ENCODE measurements at regions not wholly inside any gene's neighbourhood (a gene's known extent, or its start where the extent isn't known, plus 50 kb on each side); places are given as distances from the start of the nearest gene placed in this dataset.
A peak's percentile ranks its signal among the peaks of the same experiment; 100 is the strongest.

DNA sequence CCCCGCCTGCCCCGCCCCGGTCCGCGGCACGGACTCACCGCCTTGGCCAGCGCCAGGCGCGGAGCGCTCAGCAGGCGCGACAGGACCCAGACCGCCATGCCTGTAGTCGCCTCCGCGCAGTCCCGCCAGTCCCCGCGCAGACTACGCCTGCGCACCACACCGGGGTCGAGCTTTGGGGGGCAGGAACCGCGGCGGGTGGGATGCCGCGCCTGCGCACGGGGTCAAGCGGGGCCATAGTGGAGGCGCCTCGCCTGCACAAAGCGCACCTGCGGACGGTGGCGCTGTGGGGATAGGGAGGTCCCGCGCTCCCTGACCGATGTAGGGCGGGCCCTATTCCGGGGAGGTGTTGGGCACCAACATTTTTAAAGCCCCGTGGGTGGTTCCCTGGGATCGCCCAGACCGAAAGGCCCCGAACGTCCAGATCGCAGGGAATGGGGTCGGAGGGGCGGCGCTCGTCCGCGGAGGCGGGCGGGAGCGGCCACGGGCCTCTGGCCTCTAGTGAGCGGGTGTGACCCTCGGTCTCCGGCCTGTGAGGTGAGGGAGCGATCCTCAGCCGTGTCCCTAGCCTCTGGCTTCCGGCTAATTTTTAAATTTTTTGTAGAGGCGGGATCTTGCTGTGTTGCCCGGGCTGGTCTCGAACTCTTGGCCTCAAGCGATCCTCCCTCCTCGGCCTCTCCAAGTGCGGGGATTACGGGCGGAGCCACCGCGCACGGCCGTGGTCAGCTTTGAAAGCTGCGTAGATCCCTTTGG lies 70.8 kb upstream of the LPCAT1 start:
- peak overlapping the region; percentile 76 for H3K4me2 ChIP-seq (ENCODE audit: low read depth, low read length)
- H3K79me2 ChIP-seq (ENCODE audit: insufficient read depth, low read length), result peaks cover 20% of the 10 kb centered on the region
- FAIRE-seq, result no peak
- no TSS peak for BruUV-seq (replicated peaks)
- in situ Hi-C loops (cut with HindIII; ENCODE audit: extremely low pct_ligation_motif_present, low pct_unique_long_range_greater_than_20kb) (no loop called here), intact Hi-C loops (cut with micrococcal nuclease; ENCODE audit: unreplicated experiment) (loop anchor here (1.0 to 5.0 kb wide), 2 partner anchors 47 to 72 kb away; partner anchors contain the start of gene LPCAT1)
- H3K36me3 ChIP-seq (replicated peaks in 1 of 2; ENCODE audit: control insufficient read depth in 1 of 2, insufficient read depth in 2 of 2, low read length in 2 of 2), result peaks cover 0 to 3% of the 10 kb centered on the region in 2 experiments; a peak in 2 of 5 replicates
- ATAC-seq, result peak; percentile 96
- peak; percentile 87 for DNase-seq (ENCODE audit: low spot score)
- peak overlapping the region; percentile 71 for H3K27ac ChIP-seq (ENCODE audit: extremely low read length, insufficient read depth, low read length)
- 30% methylated on average over 24 of the region's 78 CpGs for WGBS (ENCODE audit: low lambda C conversion rate)
- no peaks in the 10 kb centered on the region for H3K9me3 ChIP-seq (ENCODE audit: low read length)
- H3K27me3 ChIP-seq (ENCODE audit: control insufficient read depth in 1 of 2, insufficient read depth in 2 of 2, low read length in 2 of 2), result no peaks in the 10 kb centered on the region
- H3K4me3 ChIP-seq (replicated peaks in 1 of 3; ENCODE audit: insufficient read depth in 1 of 3, low read depth in 2 of 3, low read length in 3 of 3), result peak overlapping the region; percentile 76 to 98 (median 84)
- H2AFZ ChIP-seq (ENCODE audit: low read length), result no peak overlapping the region
- H4K20me1 ChIP-seq (ENCODE audit: insufficient read depth, low read length), result no peaks in the 10 kb centered on the region
- ChIA-PET POLR2A (interaction anchor here (1.0 to 1.8 kb wide), 7 partner anchors 11 to 71 kb away, joined by 3 to 12 read pairs (median 8); partner anchors contain the start of gene LPCAT1), CTCF (ENCODE audit: low intra/inter-chr PET ratio, low total read pairs) (no interaction called here)
- H3K4me1 ChIP-seq (ENCODE audit: insufficient read depth, low read length), result peaks cover 40% of the 10 kb centered on the region
- peak overlapping the region; percentile 80 for H3K9ac ChIP-seq (ENCODE audit: insufficient read depth, low read depth, low read length)
- no peak for TF ChIP-seq ZNF3 (CRISPR knock-in tag; IDR thresholded peaks at IDR 0.05)
- TF ChIP-seq ZNF430 (CRISPR knock-in tag; IDR thresholded peaks at IDR 0.05), result no peak
- peak; percentile 54 for TF ChIP-seq IKZF4 (CRISPR knock-in tag; IDR thresholded peaks at IDR 0.05; ENCODE audit: borderline replicate concordance, low read depth, not compliant biosample characterization)
- TF ChIP-seq, protein P1, sequence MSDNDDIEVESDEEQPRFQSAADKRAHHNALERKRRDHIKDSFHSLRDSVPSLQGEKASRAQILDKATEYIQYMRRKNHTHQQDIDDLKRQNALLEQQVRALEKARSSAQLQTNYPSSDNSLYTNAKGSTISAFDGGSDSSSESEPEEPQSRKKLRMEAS (IDR thresholded peaks at IDR 0.05), result peak; percentile 75; the same call in 1 of the 2 replicates
- TF ChIP-seq, protein P2, sequence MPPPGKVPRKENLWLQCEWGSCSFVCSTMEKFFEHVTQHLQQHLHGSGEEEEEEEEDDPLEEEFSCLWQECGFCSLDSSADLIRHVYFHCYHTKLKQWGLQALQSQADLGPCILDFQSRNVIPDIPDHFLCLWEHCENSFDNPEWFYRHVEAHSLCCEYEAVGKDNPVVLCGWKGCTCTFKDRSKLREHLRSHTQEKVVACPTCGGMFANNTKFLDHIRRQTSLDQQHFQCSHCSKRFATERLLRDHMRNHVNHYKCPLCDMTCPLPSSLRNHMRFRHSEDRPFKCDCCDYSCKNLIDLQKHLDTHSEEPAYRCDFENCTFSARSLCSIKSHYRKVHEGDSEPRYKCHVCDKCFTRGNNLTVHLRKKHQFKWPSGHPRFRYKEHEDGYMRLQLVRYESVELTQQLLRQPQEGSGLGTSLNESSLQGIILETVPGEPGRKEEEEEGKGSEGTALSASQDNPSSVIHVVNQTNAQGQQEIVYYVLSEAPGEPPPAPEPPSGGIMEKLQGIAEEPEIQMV (CRISPR knock-in tag; IDR thresholded peaks at IDR 0.05; ENCODE audit: low read depth), result peak; percentile 72
- TF ChIP-seq SP4 (CRISPR knock-in tag; IDR thresholded peaks at IDR 0.05), result peak; percentile 70
- no peak for TF ChIP-seq PITX1 (CRISPR knock-in tag; IDR thresholded peaks at IDR 0.05)
- TF ChIP-seq, protein P3, sequence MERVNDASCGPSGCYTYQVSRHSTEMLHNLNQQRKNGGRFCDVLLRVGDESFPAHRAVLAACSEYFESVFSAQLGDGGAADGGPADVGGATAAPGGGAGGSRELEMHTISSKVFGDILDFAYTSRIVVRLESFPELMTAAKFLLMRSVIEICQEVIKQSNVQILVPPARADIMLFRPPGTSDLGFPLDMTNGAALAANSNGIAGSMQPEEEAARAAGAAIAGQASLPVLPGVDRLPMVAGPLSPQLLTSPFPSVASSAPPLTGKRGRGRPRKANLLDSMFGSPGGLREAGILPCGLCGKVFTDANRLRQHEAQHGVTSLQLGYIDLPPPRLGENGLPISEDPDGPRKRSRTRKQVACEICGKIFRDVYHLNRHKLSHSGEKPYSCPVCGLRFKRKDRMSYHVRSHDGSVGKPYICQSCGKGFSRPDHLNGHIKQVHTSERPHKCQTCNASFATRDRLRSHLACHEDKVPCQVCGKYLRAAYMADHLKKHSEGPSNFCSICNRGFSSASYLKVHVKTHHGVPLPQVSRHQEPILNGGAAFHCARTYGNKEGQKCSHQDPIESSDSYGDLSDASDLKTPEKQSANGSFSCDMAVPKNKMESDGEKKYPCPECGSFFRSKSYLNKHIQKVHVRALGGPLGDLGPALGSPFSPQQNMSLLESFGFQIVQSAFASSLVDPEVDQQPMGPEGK (CRISPR knock-in tag; IDR thresholded peaks at IDR 0.05), result peak; percentile 95
- TF ChIP-seq ZFX (CRISPR knock-in tag; IDR thresholded peaks at IDR 0.05; ENCODE audit: low read depth), result peak; percentile 89
- TF ChIP-seq HIVEP1 (CRISPR knock-in tag; IDR thresholded peaks at IDR 0.05), result no peak
- peak; percentile 67 for TF ChIP-seq POLR2AphosphoS5 (IDR thresholded peaks at IDR 0.05; ENCODE audit: low read depth, low read length)
- TF ChIP-seq ZNF274 (CRISPR knock-in tag; IDR thresholded peaks at IDR 0.05), result peak; percentile 43; the same call in 1 of the 2 replicates
- TF ChIP-seq GATAD2A (CRISPR knock-in tag; IDR thresholded peaks at IDR 0.05), result peak; percentile 64
- no peak for TF ChIP-seq SP140L (CRISPR knock-in tag; IDR thresholded peaks at IDR 0.05; ENCODE audit: borderline replicate concordance)
- peak; percentile 33 to 85; a peak in 2 of 4 replicates for TF ChIP-seq POLR2A (IDR thresholded peaks at IDR 0.05; ENCODE audit: insufficient read depth in 1 of 2, low read depth in 2 of 2, low read length in 2 of 2)
- peak; percentile 18; the same call in 1 of the 2 replicates for TF ChIP-seq MEF2D (CRISPR knock-in tag; IDR thresholded peaks at IDR 0.05)
- TF ChIP-seq ZMYM4 (CRISPR knock-in tag; IDR thresholded peaks at IDR 0.05), result peak; percentile 78
- peak; percentile 20; the same call in 1 of the 2 replicates for TF ChIP-seq ZNF556 (CRISPR knock-in tag; IDR thresholded peaks at IDR 0.05; ENCODE audit: borderline replicate concordance)
- no peak for TF ChIP-seq RFXAP (CRISPR knock-in tag; IDR thresholded peaks at IDR 0.05; ENCODE audit: borderline replicate concordance)
- TF ChIP-seq TMF1 (CRISPR knock-in tag; IDR thresholded peaks at IDR 0.05; ENCODE audit: low read depth), result no peak
- TF ChIP-seq TARDBP (CRISPR knock-in tag; IDR thresholded peaks at IDR 0.05), result 0 out of 2 replicates have a peak, but pooled peaks have one; percentile 8

Measured in HepG2 (cell line).